ENCODE measurements at regions not wholly inside any gene's neighbourhood (a gene's known extent, or its start where the extent isn't known, plus 50 kb on each side); places are given as distances from the start of the nearest gene placed in this dataset.
"Not testable (repeated sequence)": the region's sequence is repeated elsewhere in the genome, so short reads cannot be mapped to it uniquely, and the experiment has no call there.

DNA sequence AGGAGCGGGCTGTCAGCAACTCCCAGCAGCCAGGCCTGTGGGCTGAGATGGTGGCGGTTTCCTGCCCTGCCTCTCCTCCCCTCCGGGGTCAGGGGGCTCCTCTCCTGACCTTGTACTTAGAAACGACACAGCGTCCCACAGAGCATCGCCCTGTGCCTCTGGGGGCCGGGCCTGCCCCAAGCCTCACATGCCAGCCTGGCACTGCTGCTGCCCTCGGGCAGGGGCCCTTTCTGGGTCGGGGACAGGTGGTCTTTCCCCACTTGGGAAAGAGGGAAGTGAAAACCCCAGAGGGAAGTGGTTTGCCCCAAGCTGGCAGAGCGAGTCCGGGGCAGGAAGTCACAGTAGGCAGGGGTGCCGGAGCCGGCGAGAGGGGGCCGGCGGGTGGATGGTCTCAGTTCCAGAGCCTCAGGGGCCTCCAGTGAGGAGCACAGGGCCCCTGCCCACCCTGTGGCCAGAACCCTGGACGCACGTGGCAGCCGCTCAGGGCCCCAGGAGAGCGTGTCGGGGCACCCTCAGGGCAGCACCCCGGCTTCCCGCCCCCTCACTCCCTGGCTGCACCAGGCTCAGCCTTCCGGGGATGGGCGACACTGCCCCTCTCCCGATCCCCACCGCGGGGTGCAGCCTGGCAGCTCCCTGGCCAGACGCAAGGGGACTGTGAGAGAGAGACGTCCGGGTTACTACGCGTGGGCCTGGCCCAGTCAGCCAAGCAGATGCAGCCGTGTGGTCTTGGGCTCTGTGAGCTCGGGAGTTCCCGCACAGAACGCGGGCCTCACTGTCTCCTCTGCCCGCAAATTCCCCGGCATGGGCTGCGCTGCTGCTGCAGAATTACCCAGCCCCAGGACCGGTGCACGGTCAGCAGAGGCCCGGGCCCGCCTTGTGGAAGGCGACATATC, 4382.9 kb upstream of the TPTE start:
- DNase-seq = not testable (repeated sequence)

DNA sequence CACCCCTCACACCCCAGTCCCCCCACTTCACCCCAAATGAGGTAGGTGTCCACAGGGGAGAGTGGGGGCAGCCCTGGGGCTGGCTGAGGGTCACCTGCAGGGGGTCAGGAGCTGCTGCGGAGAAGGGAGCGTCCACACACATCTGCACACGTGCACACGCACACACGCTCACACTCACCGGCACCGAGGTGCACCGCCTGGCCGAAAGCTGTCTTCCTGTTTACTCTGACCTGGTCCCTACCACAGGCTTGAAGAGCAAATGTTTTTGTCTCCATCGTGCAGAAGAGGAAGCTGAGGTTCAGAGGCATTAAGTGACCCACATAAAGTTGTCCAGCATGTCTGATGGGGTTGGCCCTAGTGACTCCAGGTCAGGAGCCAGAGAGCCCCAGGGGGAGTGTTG, 4382.1 kb upstream of the TPTE start:
- not testable (repeated sequence) for DNase-seq

DNA sequence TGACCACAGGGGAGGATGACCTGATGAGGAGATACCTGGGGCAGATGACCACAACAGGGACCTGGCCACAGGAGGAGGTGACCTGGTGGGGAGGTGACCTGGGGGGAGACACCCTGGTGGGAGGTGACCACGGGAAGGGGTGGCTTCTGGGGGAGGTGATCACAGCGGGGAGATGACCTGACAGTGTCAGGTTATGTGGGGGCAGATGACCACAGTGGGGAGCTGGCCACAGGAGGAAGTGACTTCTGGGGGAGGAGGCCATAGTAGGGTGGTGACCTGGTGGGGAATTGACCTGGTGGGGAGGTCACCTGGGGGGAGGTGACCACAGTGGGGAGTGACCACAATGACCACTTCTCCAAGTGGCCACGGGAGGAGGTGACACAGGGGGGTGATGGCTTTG, 4381.5 kb upstream of the TPTE start:
- DNase-seq = not testable (repeated sequence)

DNA sequence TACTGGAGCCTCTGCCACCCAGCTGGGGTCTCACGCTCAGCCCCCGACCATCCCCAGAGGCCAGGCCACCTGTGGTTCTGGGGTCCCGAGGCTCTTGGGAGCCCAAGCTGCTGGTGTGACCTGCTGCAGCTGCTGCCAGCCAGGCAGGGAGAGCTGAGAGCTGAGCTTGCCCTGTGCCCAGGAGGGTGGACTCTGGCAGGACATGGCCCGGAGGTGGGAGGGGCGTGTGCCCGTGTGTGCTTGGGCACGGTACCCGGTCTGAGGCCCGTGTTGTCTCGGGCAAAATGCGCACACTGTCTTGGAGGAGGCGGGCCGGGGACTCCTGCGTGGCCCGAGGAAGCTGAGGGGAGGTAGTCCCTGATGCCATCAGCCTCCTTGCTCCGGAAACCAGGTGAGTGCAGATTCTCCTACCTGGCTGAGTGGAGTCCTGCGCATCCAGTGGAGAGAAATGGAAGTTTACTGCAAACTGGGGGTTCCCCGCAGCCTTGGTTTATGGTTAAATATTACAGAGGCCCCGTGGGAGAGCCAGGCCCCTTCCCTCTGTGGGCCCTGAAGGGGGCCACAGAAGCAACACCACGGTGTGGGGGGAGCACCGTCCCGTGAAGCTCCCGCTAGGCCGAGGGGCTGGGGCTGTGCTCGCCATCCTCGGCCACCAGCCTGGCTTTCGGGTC, 4380.8 kb upstream of the TPTE start:
- not testable (repeated sequence) for DNase-seq

DNA sequence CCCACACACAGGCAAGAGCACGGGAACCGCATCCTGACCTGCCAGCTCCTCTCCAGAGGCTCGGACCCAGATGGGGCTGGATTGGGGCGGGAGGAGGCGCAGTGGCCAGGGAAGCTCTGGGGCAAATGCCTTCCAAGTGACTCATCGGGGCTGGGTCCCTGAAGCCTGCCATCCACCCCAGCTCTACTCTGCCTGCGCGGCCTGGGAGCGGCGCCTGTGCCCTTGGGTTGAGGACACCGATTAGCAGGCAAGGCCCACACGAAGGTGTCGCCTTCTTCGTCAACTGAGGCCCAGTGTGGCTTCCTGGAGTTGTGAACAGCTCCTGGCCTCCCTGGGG, 4380.3 kb upstream of the TPTE start:
- DNase-seq = not testable (repeated sequence)

DNA sequence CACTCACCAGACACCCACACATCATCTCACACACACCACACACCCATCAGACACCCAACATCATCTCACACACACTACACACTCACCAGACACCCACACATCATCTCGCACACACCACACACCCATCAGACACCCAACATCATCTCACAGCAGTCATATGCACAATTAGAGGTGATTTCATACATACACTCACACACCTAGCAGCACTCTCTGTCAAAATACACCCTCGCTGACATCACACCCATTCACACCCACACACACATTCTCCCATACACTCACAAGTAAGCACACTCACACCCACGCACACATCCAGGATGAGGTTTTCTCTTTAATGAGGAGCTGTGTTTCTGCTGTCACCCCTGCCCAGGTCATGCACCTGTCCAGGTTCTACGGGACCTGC, 4368.2 kb upstream of the TPTE start:
- not testable (repeated sequence) for DNase-seq

DNA sequence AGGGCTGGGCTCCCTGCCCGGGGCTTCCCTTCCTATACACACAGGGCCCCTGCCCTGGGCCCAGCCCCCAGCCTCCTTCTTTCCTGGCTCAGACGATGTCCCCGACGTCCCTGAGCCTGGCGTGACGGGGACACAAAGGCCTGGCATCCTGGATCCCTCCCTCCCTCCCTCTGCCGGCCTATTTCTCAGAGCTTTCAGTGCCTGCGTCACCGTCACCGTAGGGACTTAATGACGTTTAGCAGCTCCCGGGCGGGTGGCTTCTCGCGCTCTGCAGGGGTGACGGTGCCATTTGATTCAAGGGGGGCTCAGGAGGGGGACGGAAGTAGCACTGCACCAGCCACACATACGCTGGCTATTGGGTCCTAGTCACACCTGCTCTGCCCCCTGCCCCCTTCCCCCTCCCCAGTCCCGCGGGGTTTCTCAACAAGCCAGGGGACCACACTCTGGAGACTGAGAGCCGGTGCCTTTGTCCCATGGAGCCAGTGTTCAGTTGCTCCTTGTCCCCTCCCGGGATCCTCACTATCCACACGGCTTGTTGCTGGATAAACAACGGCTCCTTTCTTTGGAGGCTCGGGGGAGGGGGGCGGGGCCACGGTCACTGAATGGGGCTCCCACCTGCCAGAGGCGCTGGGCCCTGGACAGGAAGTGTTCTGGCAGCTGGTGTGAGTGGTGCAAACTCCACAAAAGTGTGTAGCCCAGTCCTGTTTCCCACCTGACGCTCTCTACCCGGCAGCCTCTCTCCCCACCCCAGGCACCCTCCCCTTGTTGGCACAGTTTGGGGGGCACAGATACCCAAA, 4366.7 kb upstream of the TPTE start:
- DNase-seq = not testable (repeated sequence)

DNA sequence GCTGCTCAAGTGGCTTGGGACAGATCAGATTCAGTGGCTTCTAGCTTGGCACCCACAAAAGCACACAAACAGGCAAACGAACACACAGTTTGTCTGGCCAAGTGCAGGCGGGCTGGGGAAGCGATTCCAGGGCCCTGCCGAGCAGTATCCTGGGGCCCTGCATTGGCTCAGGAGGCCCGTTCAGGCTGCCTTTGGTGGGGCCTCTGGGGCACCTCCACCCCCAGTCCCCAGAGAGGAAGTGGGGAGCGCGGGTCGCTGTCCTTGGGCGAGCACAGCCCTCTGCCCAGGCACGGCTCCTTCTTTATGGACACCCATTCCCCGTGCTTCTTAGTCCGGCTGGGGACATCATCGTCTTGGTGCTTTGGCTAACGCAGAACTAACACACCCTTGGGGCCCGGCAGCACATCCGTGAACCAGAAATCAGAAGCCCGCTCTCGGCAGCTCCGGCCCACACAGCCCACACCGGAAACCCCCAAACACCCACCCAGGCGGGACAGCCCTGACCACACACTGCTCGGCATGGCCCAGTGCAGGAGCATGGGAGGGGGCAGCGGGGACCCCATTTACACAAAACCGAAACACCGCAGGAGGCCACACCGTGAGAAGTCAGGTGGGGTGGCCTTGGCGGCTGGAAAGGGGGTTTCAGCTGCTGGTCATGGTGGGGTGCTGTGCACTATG, 4364.5 kb upstream of the TPTE start:
- not testable (repeated sequence) for DNase-seq

DNA sequence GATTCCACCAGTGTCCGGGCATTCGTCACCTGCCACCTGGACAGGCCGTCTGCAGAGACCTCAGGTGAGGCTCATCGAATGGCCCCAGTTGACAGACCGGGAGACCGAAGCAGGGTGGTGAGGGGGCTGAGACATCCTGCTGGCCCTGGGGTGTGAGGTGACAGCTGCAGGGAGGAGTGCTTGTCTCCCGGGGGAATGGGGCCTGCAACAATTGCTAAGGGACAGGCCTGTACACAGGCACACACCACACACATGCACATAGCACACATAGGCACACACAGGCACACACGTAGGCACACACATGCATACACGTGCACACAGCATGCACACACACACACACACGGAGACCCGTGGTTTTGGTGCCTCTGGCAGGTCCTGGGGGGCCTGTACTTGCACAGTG, 4363.9 kb upstream of the TPTE start:
- not testable (repeated sequence) for DNase-seq

DNA sequence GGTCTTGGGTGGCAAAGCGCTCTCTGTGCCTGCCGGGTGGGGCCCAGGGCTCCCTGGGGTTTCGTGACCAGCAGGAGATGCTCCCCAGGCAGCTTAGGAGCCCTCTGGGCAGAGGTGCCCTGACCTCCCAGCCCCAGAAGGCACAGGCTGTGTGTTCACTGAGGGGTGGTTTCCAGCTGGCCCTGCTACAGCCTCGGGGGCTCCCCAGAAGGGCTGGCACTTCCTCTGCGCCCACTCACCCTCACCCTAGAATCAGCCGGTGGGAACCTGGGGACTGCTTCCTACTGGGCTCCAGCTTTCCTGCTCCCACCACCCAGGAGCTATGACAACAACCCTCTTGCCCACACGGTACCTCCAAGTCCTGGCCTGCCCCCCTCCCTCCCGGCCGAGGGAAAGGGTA, 4363.2 kb upstream of the TPTE start:
- DNase-seq = not testable (repeated sequence)
